Mammary epithelial cell (primary cell): ENCODE measurements at regions not wholly inside any gene's neighbourhood (a gene's known extent, or its start where the extent isn't known, plus 50 kb on each side); places are given as distances from the start of the nearest gene placed in this dataset.

Source experiments
- EZH2 ChIP-seq: IDR thresholded peaks from 2 replicates; pipeline ENCODE4 v1.6.1; 2012; ENCODE audit warnings: low read length, inconsistent platforms, borderline replicate concordance
- TF ChIP-seq, protein P1 (sequence below), 2 donors: IDR thresholded peaks in 1 of 2; conservative IDR thresholded peaks in 1 of 2; 2 replicates each; pipeline ENCODE4 v1.5.1; 2011 to 2012; ENCODE audit warnings: inconsistent platforms in 2 of 2, low read length in 2 of 2, mild to moderate bottlenecking in 2 of 2, control low read depth in 1 of 2, low read depth in 1 of 2; ENCODE audit not compliant: insufficient read depth in 1 of 2; ENCODE audit errors: extremely low read depth in 1 of 2

GRCh38 chr3:22175947-22176346 lies 424.9 kb upstream of the ZNF385D start:
- TF ChIP-seq, protein P1, sequence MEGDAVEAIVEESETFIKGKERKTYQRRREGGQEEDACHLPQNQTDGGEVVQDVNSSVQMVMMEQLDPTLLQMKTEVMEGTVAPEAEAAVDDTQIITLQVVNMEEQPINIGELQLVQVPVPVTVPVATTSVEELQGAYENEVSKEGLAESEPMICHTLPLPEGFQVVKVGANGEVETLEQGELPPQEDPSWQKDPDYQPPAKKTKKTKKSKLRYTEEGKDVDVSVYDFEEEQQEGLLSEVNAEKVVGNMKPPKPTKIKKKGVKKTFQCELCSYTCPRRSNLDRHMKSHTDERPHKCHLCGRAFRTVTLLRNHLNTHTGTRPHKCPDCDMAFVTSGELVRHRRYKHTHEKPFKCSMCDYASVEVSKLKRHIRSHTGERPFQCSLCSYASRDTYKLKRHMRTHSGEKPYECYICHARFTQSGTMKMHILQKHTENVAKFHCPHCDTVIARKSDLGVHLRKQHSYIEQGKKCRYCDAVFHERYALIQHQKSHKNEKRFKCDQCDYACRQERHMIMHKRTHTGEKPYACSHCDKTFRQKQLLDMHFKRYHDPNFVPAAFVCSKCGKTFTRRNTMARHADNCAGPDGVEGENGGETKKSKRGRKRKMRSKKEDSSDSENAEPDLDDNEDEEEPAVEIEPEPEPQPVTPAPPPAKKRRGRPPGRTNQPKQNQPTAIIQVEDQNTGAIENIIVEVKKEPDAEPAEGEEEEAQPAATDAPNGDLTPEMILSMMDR (conservative IDR thresholded peaks at IDR 0.05 in 1 of 2, IDR thresholded peaks at IDR 0.05 in 1 of 2; ENCODE audit: extremely low read depth in 1 of 2, insufficient read depth in 1 of 2, low read depth in 1 of 2, low read length in 2 of 2), result no peak
- TF ChIP-seq EZH2, result no peak
